ENCODE measurements at regions not wholly inside any gene's neighbourhood (a gene's known extent, or its start where the extent isn't known, plus 50 kb on each side); places are given as distances from the start of the nearest gene placed in this dataset.

- POLR2A ChIA-PET: no interaction called here
- Histone ChIP-seq H3K4me1 (ENCODE audit: control insufficient read depth, insufficient read depth, low read length) (no peaks in the 10 kb centered on the region), H3K36me3 (ENCODE audit: control insufficient read depth in 2 of 2, insufficient read depth in 1 of 2, low read length in 2 of 2) (no peaks in the 10 kb centered on the region), H3K4me3 (ENCODE audit: low read depth, low read length) (no peak overlapping the region), H3K27ac (ENCODE audit: extremely low read depth, low read depth, low read length) (no peak overlapping the region), H3K9me3 (ENCODE audit: control insufficient read depth, insufficient read depth, low read depth, low read length) (no peaks in the 10 kb centered on the region)
- no peak for TF ChIP-seq EGR2 (tag by site-specific recombination; IDR thresholded peaks at IDR 0.05; ENCODE audit: low read depth)
- CTCF ChIA-PET: interaction anchor here (0.5 to 1.6 kb wide), 4 partner anchors 13 to 345 kb away, joined by 3 to 7 read pairs (median 4); no protein-coding TSS in a partner anchor
Measured at GRCh38 chr2:205911306-205911705, 174.7 kb downstream of the INO80D start.

GRCh38 chr2:205909184-205909572, 176.8 kb downstream of the INO80D start:
- H3K36me3 ChIP-seq (ENCODE audit: control insufficient read depth in 2 of 2, insufficient read depth in 1 of 2, low read length in 2 of 2): no peaks in the 10 kb centered on the region
- no peaks in the 10 kb centered on the region for H3K9me3 ChIP-seq (ENCODE audit: control insufficient read depth, insufficient read depth, low read depth, low read length)
- TF ChIP-seq ZNF266 (tag by site-specific recombination; IDR thresholded peaks at IDR 0.05; ENCODE audit: low read depth) (peak; percentile 66; the same call in 1 of the 2 replicates), ZSCAN18 (tag by site-specific recombination; IDR thresholded peaks at IDR 0.05) (no peak), ZNF670 (tag by site-specific recombination; IDR thresholded peaks at IDR 0.05; ENCODE audit: low read depth) (no peak), ZEB2 (tag by site-specific recombination; IDR thresholded peaks at IDR 0.05) (no peak)
- no peaks in the 10 kb centered on the region for H3K4me1 ChIP-seq (ENCODE audit: control insufficient read depth, insufficient read depth, low read length)
- CTCF ChIA-PET: interaction anchor here (0.5 to 1.7 kb wide), 5 partner anchors 15 to 118 kb away, joined by 3 to 6 read pairs (median 3); no protein-coding TSS in a partner anchor
- POLR2A ChIA-PET: no interaction called here
- H3K27ac ChIP-seq (ENCODE audit: extremely low read depth, low read depth, low read length): no peak overlapping the region
- no peak overlapping the region for H3K4me3 ChIP-seq (ENCODE audit: low read depth, low read length)

- CTCF ChIA-PET: interaction anchor here (0.5 to 1.7 kb wide), 6 partner anchors 15 to 119 kb away, joined by 3 to 6 read pairs (median 3); no protein-coding TSS in a partner anchor
Measured at GRCh38 chr2:205908212-205909183, 177.5 kb downstream of the INO80D start.

GRCh38 chr2:205906419-205906818, 179.6 kb downstream of the INO80D start:
- H3K9me3 ChIP-seq (ENCODE audit: control insufficient read depth, insufficient read depth, low read depth, low read length): no peaks in the 10 kb centered on the region
- no peak overlapping the region for H3K27ac ChIP-seq (ENCODE audit: extremely low read depth, low read depth, low read length)
- ChIA-PET POLR2A (no interaction called here), CTCF (interaction anchor here (2.0 to 2.5 kb wide), 2 partner anchors 20 to 42 kb away, joined by 7 to 9 read pairs; no protein-coding TSS in a partner anchor)
- H3K4me3 ChIP-seq (ENCODE audit: low read depth, low read length): no peak overlapping the region
- H3K4me1 ChIP-seq (ENCODE audit: control insufficient read depth, insufficient read depth, low read length): no peaks in the 10 kb centered on the region; the same call in 1 of the 2 replicates
- no peak for TF ChIP-seq ZNF792 (tag by site-specific recombination; IDR thresholded peaks at IDR 0.05)
- no peak for TF ChIP-seq YY2 (tag by site-specific recombination; IDR thresholded peaks at IDR 0.05)
- no peak for TF ChIP-seq ZNF677 (tag by site-specific recombination; IDR thresholded peaks at IDR 0.05)
- no peak for TF ChIP-seq ZNF366 (tag by site-specific recombination; conservative IDR thresholded peaks at IDR 0.05)
- TF ChIP-seq ZNF416 (tag by site-specific recombination; IDR thresholded peaks at IDR 0.05): no peak
- TF ChIP-seq OVOL3 (tag by site-specific recombination; IDR thresholded peaks at IDR 0.05): no peak
- TF ChIP-seq ZBTB7A (tag by site-specific recombination; IDR thresholded peaks at IDR 0.05; ENCODE audit: low read depth): no peak
- no peak for TF ChIP-seq ZNF132 (tag by site-specific recombination; IDR thresholded peaks at IDR 0.05; ENCODE audit: borderline replicate concordance)
- TF ChIP-seq ZNF23 (tag by site-specific recombination; IDR thresholded peaks at IDR 0.05; ENCODE audit: borderline replicate concordance): no peak
- no peaks in the 10 kb centered on the region for H3K36me3 ChIP-seq (ENCODE audit: control insufficient read depth in 2 of 2, insufficient read depth in 1 of 2, low read length in 2 of 2)

More at GRCh38 chr2:205908212-205909183, 177.5 kb downstream of the INO80D start:
- no peaks in the 10 kb centered on the region for H3K36me3 ChIP-seq (ENCODE audit: control insufficient read depth in 2 of 2, insufficient read depth in 1 of 2, low read length in 2 of 2)
- no peaks in the 10 kb centered on the region for H3K4me1 ChIP-seq (ENCODE audit: control insufficient read depth, insufficient read depth, low read length)
- H3K9me3 ChIP-seq (ENCODE audit: control insufficient read depth, insufficient read depth, low read depth, low read length): no peaks in the 10 kb centered on the region
- TF ChIP-seq ZNF341 (tag by site-specific recombination; IDR thresholded peaks at IDR 0.05; ENCODE audit: low read depth) (no peak), ZNF530 (tag by site-specific recombination; IDR thresholded peaks at IDR 0.05; ENCODE audit: low read depth) (no peak), GFI1B (tag by site-specific recombination; IDR thresholded peaks at IDR 0.05) (no peak), ZNF426 (tag by site-specific recombination; IDR thresholded peaks at IDR 0.05) (no peak), PBX3 (CRISPR knock-in tag; IDR thresholded peaks at IDR 0.05) (no peak), ZNF335 (tag by site-specific recombination; conservative IDR thresholded peaks at IDR 0.05) (no peak), KLF16 (tag by site-specific recombination; IDR thresholded peaks at IDR 0.05) (no peak), SP3 (tag by site-specific recombination; IDR thresholded peaks at IDR 0.05) (no peak), ZNF248 (tag by site-specific recombination; IDR thresholded peaks at IDR 0.05) (no peak)
- H3K4me3 ChIP-seq (ENCODE audit: low read depth, low read length): no peak overlapping the region
- POLR2A ChIA-PET: no interaction called here
- H3K27ac ChIP-seq (ENCODE audit: extremely low read depth, low read depth, low read length): no peak overlapping the region
